Mucosa of descending colon (tissue), 3 donors: ENCODE measurements at regions not wholly inside any gene's neighbourhood (a gene's known extent, or its start where the extent isn't known, plus 50 kb on each side); places are given as distances from the start of the nearest gene placed in this dataset.
"Not testable (repeated sequence)": the region's sequence is repeated elsewhere in the genome, so short reads cannot be mapped to it uniquely, and the experiment has no call there.

Source experiments
- ATAC-seq: fragments of 200-7000 bp; cut with Tn5 transposase; one replicate; pipeline ENCODE4 v1.9.1; 2020; ENCODE audit warnings: mild to moderate bottlenecking, moderate library complexity
- DNase-seq, 3 donors: peaks; one replicate each; pipeline ENCODE4 v3.0.0-alpha.2; 2020
- H3K36me3 ChIP-seq: fragments of 200-600 bp; one replicate; pipeline ENCODE4 v1.8.0; 2021; ENCODE audit warnings: low read depth, mild to moderate bottlenecking
- H3K4me1 ChIP-seq: fragments of 200-600 bp; one replicate; pipeline ENCODE4 v1.8.0; 2021; ENCODE audit warnings: low read depth, mild to moderate bottlenecking
- H3K4me3 ChIP-seq: fragments of 200-600 bp; one replicate; pipeline ENCODE4 v1.8.0; 2021; ENCODE audit warnings: mild to moderate bottlenecking
- H3K9me3 ChIP-seq: fragments of 200-600 bp; one replicate; pipeline ENCODE4 v1.8.0; 2021; ENCODE audit warnings: mild to moderate bottlenecking
- CTCF ChIP-seq: fragments of 200-600 bp; IDR thresholded peaks from one replicate; pipeline ENCODE4 v1.8.0; 2022; ENCODE audit warnings: antibody characterized with exemption, mild to moderate bottlenecking
- intact Hi-C, 2 donors: fragments of 100-400 bp; cut with DNase I in 1 of 2; cut with micrococcal nuclease in 1 of 2; formaldehyde crosslinking; loops; one replicate each; pipeline versions ENCODE4 v1.11.0 to v1.11.1; 2022; cut with DNase I, micrococcal nuclease
- donor health status: DM: no; HTN: no; CAD: no; lungs with moderate emphysema.
- donor health status: DM: no; HTN: no; CAD: no.
- donor health status: DM: no; HTN: yes; CAD: no.

GRCh38 chr6:95865857-95866256, 149.9 kb upstream of the FUT9 start:
- intact Hi-C loops = no loop called here

GRCh38 chr6:95866732-95867131, 149.0 kb upstream of the FUT9 start:
- Histone ChIP-seq H3K9me3 (no peaks in the 10 kb centered on the region), H3K36me3 (no peaks in the 10 kb centered on the region), H3K4me3 (no peak overlapping the region), H3K4me1 (no peaks in the 10 kb centered on the region)
- DNase-seq = peak in 1 of 3 donors; percentile 40
- ATAC-seq = no peak
- no peak for TF ChIP-seq CTCF
- intact Hi-C loops = no loop called here

More at GRCh38 chr6:95865857-95866256, 149.9 kb upstream of the FUT9 start:
- ATAC-seq (no peak), DNase-seq (no peak)
- TF ChIP-seq CTCF = no peak
- Histone ChIP-seq H3K4me1 (no peaks in the 10 kb centered on the region), H3K36me3 (no peaks in the 10 kb centered on the region), H3K9me3 (no peaks in the 10 kb centered on the region), H3K4me3 (no peak overlapping the region)

- intact Hi-C loops = no loop called here
- ATAC-seq (no peak), DNase-seq (no peak)
- Histone ChIP-seq H3K9me3 (no peaks in the 10 kb centered on the region), H3K36me3 (no peaks in the 10 kb centered on the region), H3K4me3 (no peak overlapping the region), H3K4me1 (no peaks in the 10 kb centered on the region)
- no peak for TF ChIP-seq CTCF
These were observed 148.6 kb upstream of the FUT9 start for GRCh38 chr6:95867205-95867604.

- no peaks in the 10 kb centered on the region for H3K36me3 ChIP-seq
- DNase-seq = no peak
- TF ChIP-seq CTCF = no peak
- H3K4me3 ChIP-seq = no peak overlapping the region
- peak; percentile 17 for ATAC-seq
- H3K4me1 ChIP-seq = no peaks in the 10 kb centered on the region
- intact Hi-C loops = no loop called here
- H3K9me3 ChIP-seq = no peaks in the 10 kb centered on the region
These were observed 138.3 kb upstream of the FUT9 start for GRCh38 chr6:95877480-95877879.

GRCh38 chr6:95879856-95880255, 135.9 kb upstream of the FUT9 start:
- DNase-seq (no peak), ATAC-seq (no peak)
- no peak overlapping the region for H3K4me3 ChIP-seq
- no peaks in the 10 kb centered on the region for H3K9me3 ChIP-seq
- no peaks in the 10 kb centered on the region for H3K36me3 ChIP-seq
- no peak for TF ChIP-seq CTCF
- intact Hi-C loops = no loop called here
- no peaks in the 10 kb centered on the region for H3K4me1 ChIP-seq

- no peak for TF ChIP-seq CTCF
- no peak for DNase-seq
- no peaks in the 10 kb centered on the region for H3K4me1 ChIP-seq
- no peak for ATAC-seq
- H3K36me3 ChIP-seq = no peaks in the 10 kb centered on the region
- H3K4me3 ChIP-seq = no peak overlapping the region
- H3K9me3 ChIP-seq = no peaks in the 10 kb centered on the region
- intact Hi-C loops = no loop called here
These were observed 133.4 kb upstream of the FUT9 start for GRCh38 chr6:95882371-95882770.

GRCh38 chr6:95888711-95889110, 127.1 kb upstream of the FUT9 start:
- ATAC-seq, H3K4me1 ChIP-seq, intact Hi-C loops, H3K4me3 ChIP-seq, H3K36me3 ChIP-seq, DNase-seq, H3K9me3 ChIP-seq: not testable (repeated sequence)
